ENCODE measurements at regions not wholly inside any gene's neighbourhood (a gene's known extent, or its start where the extent isn't known, plus 50 kb on each side); places are given as distances from the start of the nearest gene placed in this dataset.

DNA sequence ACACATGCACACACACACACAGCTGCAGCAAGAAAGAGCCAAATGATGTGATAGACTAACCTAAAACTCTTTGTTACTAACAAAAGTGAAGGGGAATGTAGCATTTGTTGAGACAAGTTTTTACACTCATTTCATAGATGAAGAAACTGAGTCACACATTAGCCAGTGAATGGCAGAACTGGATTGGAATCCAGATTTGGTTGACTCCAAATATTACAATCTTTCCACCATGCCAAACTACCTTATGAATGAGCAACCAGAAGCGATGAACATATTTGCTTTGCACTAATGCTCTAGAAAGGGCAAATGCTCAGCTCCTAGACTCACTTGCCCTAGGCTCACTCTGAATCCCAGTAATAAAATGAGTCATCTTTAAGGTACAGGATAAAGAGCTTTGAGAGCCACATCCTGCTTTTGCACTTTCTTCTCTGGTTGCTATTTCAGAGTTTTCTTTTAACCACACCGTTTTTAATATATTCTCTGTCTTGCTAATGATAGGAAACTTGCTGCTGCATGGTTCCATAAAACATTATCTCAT lies 111.9 kb downstream of the GPAM start:
- no peak overlapping the region for H3K27ac Mint-ChIP-seq
- H3K4me1 Mint-ChIP-seq (ENCODE audit: low read depth): no peaks in the 10 kb centered on the region
- H3K27me3 Mint-ChIP-seq (ENCODE audit: low read depth): no peaks in the 10 kb centered on the region
- no peaks in the 10 kb centered on the region for H3K36me3 Mint-ChIP-seq (ENCODE audit: low read depth)
- no peak overlapping the region for H3K4me3 Mint-ChIP-seq
- CTCF ChIA-PET: no interaction called here
- intact Hi-C loops (cut with micrococcal nuclease): no loop called here
- DNase-seq: no peak
- H3K9me3 Mint-ChIP-seq: no peaks in the 10 kb centered on the region

- Mint-ChIP-seq H3K4me1 (ENCODE audit: low read depth) (no peaks in the 10 kb centered on the region), H3K9me3 (no peaks in the 10 kb centered on the region), H3K27ac (no peak overlapping the region), H3K36me3 (ENCODE audit: low read depth) (no peaks in the 10 kb centered on the region), H3K27me3 (ENCODE audit: low read depth) (peaks cover 3% of the 10 kb centered on the region), H3K4me3 (no peak overlapping the region)
- no peak for DNase-seq
- intact Hi-C loops (cut with micrococcal nuclease): no loop called here
- CTCF ChIA-PET: no interaction called here
Observed at GRCh38 chr10:112078003-112078402, 105.6 kb downstream of the GPAM start.

GRCh38 chr10:112080231-112080630 lies 103.3 kb downstream of the GPAM start:
- Mint-ChIP-seq H3K36me3 (ENCODE audit: low read depth) (no peaks in the 10 kb centered on the region), H3K27me3 (ENCODE audit: low read depth) (peaks cover 5% of the 10 kb centered on the region), H3K4me1 (ENCODE audit: low read depth) (no peaks in the 10 kb centered on the region), H3K27ac (no peak overlapping the region), H3K9me3 (no peaks in the 10 kb centered on the region), H3K4me3 (no peak overlapping the region)
- intact Hi-C loops (cut with micrococcal nuclease): no loop called here
- CTCF ChIA-PET: interaction anchor here (0.6 to 1.4 kb wide), 2 partner anchors 60 to 1216 kb away, joined by 4 read pairs; no protein-coding TSS in a partner anchor
- DNase-seq: no peak

- Mint-ChIP-seq H3K4me1 (ENCODE audit: low read depth) (no peaks in the 10 kb centered on the region), H3K9me3 (no peaks in the 10 kb centered on the region), H3K4me3 (no peak overlapping the region), H3K27ac (no peak overlapping the region), H3K36me3 (ENCODE audit: low read depth) (no peaks in the 10 kb centered on the region), H3K27me3 (ENCODE audit: low read depth) (peaks cover 9% of the 10 kb centered on the region)
- CTCF ChIA-PET: no interaction called here
- DNase-seq: no peak
- intact Hi-C loops (cut with micrococcal nuclease): no loop called here
Observed at GRCh38 chr10:112082120-112082519, 101.4 kb downstream of the GPAM start.

GRCh38 chr10:112083472-112083871 lies 100.1 kb downstream of the GPAM start:
- CTCF ChIA-PET: interaction anchor here (0.6 kb wide), 1 partner anchor 137 kb away, joined by 3 read pairs; no protein-coding TSS in a partner anchor
- H3K27me3 Mint-ChIP-seq (ENCODE audit: low read depth): peaks cover 9% of the 10 kb centered on the region
- intact Hi-C loops (cut with micrococcal nuclease): no loop called here
- H3K9me3 Mint-ChIP-seq: no peaks in the 10 kb centered on the region
- H3K4me3 Mint-ChIP-seq: no peak overlapping the region
- no peak overlapping the region for H3K27ac Mint-ChIP-seq
- no peak for DNase-seq
- no peaks in the 10 kb centered on the region for H3K36me3 Mint-ChIP-seq (ENCODE audit: low read depth)
- H3K4me1 Mint-ChIP-seq (ENCODE audit: low read depth): no peaks in the 10 kb centered on the region

DNA sequence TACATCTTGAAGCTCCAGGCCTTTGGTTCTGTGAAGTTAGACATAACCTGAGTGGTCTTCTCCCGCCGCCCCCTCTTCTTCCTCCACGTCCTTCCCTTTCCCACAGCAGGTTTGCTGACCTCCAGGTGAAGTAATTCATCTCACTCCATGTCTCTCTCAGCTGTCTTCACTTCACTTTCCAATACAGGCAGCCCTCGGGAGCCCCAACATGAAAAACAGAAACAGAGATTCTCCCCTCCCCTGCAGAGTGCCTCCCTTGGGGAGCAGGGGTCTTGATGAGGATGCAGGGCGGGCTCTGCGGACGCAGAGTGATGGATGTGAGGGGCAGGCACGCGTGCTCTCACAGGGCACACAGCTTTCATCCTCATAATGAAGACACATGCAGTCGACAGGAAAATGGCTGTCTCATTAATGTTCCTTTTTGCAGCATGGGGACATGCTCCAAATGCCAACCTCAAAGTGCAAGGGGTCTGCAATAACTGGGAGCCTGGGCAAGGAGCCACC lies 95.6 kb downstream of the GPAM start:
- no peak overlapping the region for H3K27ac Mint-ChIP-seq
- no peaks in the 10 kb centered on the region for H3K9me3 Mint-ChIP-seq
- intact Hi-C loops (cut with micrococcal nuclease): no loop called here
- peaks cover 12% of the 10 kb centered on the region for H3K27me3 Mint-ChIP-seq (ENCODE audit: low read depth)
- H3K4me1 Mint-ChIP-seq (ENCODE audit: low read depth): no peaks in the 10 kb centered on the region
- no peak for DNase-seq
- H3K36me3 Mint-ChIP-seq (ENCODE audit: low read depth): no peaks in the 10 kb centered on the region
- CTCF ChIA-PET: no interaction called here
- H3K4me3 Mint-ChIP-seq: no peak overlapping the region

- no peak for DNase-seq
- H3K9me3 Mint-ChIP-seq: no peaks in the 10 kb centered on the region
- intact Hi-C loops (cut with micrococcal nuclease): no loop called here
- H3K27ac Mint-ChIP-seq: no peak overlapping the region
- H3K36me3 Mint-ChIP-seq (ENCODE audit: low read depth): no peaks in the 10 kb centered on the region
- H3K4me3 Mint-ChIP-seq: no peak overlapping the region
- H3K4me1 Mint-ChIP-seq (ENCODE audit: low read depth): no peaks in the 10 kb centered on the region
- H3K27me3 Mint-ChIP-seq (ENCODE audit: low read depth): peaks cover 12% of the 10 kb centered on the region
- CTCF ChIA-PET: no interaction called here
Observed at GRCh38 chr10:112091703-112092102, 91.9 kb downstream of the GPAM start.

GRCh38 chr10:112092519-112092918 lies 91.0 kb downstream of the GPAM start:
- CTCF ChIA-PET: no interaction called here
- no peak overlapping the region for H3K27ac Mint-ChIP-seq
- no peak for DNase-seq
- H3K9me3 Mint-ChIP-seq: no peaks in the 10 kb centered on the region
- intact Hi-C loops (cut with micrococcal nuclease): no loop called here
- peaks cover 13% of the 10 kb centered on the region for H3K27me3 Mint-ChIP-seq (ENCODE audit: low read depth)
- H3K4me3 Mint-ChIP-seq: no peak overlapping the region
- no peaks in the 10 kb centered on the region for H3K36me3 Mint-ChIP-seq (ENCODE audit: low read depth)
- no peaks in the 10 kb centered on the region for H3K4me1 Mint-ChIP-seq (ENCODE audit: low read depth)

DNA sequence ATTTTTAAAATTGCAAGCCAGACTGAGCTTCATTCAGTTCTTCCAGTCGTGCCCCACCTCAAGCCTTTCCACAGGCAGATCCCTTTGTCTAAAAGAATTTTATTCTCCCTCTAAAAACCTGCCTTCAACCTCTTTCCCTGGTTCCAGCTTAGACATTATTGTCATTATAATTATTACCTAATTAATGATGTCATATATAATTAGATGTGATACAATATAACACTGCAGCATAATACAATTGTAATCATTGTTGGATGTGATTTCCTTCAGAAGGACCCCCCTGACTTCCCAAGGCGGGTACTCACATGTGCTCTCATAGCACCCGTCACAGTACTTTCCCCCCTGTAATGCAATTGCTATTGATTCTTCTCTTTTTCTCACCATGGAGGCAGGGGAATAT lies 88.6 kb downstream of the GPAM start:
- H3K4me3 Mint-ChIP-seq: no peak overlapping the region
- no peak for DNase-seq
- H3K4me1 Mint-ChIP-seq (ENCODE audit: low read depth): no peaks in the 10 kb centered on the region
- CTCF ChIA-PET: interaction anchor here (1.0 kb wide), 1 partner anchor 43 kb away, joined by 3 read pairs; no protein-coding TSS in a partner anchor
- H3K27me3 Mint-ChIP-seq (ENCODE audit: low read depth): peaks cover 12% of the 10 kb centered on the region
- no peaks in the 10 kb centered on the region for H3K36me3 Mint-ChIP-seq (ENCODE audit: low read depth)
- H3K9me3 Mint-ChIP-seq: no peaks in the 10 kb centered on the region
- no peak overlapping the region for H3K27ac Mint-ChIP-seq
- intact Hi-C loops (cut with micrococcal nuclease): no loop called here

- peaks cover 15% of the 10 kb centered on the region for H3K27me3 Mint-ChIP-seq (ENCODE audit: low read depth)
- H3K9me3 Mint-ChIP-seq: no peaks in the 10 kb centered on the region
- no peak overlapping the region for H3K4me3 Mint-ChIP-seq
- no peaks in the 10 kb centered on the region for H3K36me3 Mint-ChIP-seq (ENCODE audit: low read depth)
- H3K27ac Mint-ChIP-seq: no peak overlapping the region
- intact Hi-C loops (cut with micrococcal nuclease): no loop called here
- no peak for DNase-seq
- CTCF ChIA-PET: interaction anchor here (1.9 kb wide), 1 partner anchor 42 kb away, joined by 7 read pairs; no protein-coding TSS in a partner anchor
- no peaks in the 10 kb centered on the region for H3K4me1 Mint-ChIP-seq (ENCODE audit: low read depth)
Observed at GRCh38 chr10:112095731-112096130, 87.8 kb downstream of the GPAM start.

- intact Hi-C loops (cut with micrococcal nuclease): no loop called here
- Mint-ChIP-seq H3K4me3 (no peak overlapping the region), H3K9me3 (no peaks in the 10 kb centered on the region), H3K36me3 (ENCODE audit: low read depth) (no peaks in the 10 kb centered on the region), H3K27ac (no peak overlapping the region), H3K4me1 (ENCODE audit: low read depth) (no peaks in the 10 kb centered on the region), H3K27me3 (ENCODE audit: low read depth) (peaks cover 30% of the 10 kb centered on the region)
- no peak for DNase-seq
- CTCF ChIA-PET: interaction anchor here (0.5 to 0.9 kb wide), 2 partner anchors 27 to 392 kb away, joined by 3 read pairs; no protein-coding TSS in a partner anchor
Observed at GRCh38 chr10:112098682-112099081, 84.9 kb downstream of the GPAM start.

All from activated naive CD4-positive, alpha-beta T cell treated with anti-CD3 and anti-CD28 coated beads for 36 hours (primary cell).